Peyer's patch (tissue), 4 donors: ENCODE measurements at regions not wholly inside any gene's neighbourhood (a gene's known extent, or its start where the extent isn't known, plus 50 kb on each side); places are given as distances from the start of the nearest gene placed in this dataset.

Source experiments
- POLR2A ChIP-seq, 2 donors: fragments of 450-650 bp; IDR thresholded peaks; one replicate each; pipeline ENCODE4 v1.5.1; 2017; ENCODE audit warnings: antibody characterized with exemption in 2 of 2, mild to moderate bottlenecking in 2 of 2, moderate library complexity in 2 of 2
- TF ChIP-seq, protein P1 (sequence below), 6 experiments: fragments of 450-650 bp in 4 of 6; fragments of 200-600 bp in 2 of 6; sonication (generic) in 1 of 6; IDR thresholded peaks; one replicate each; pipeline ENCODE4 v1.5.1; 2017 to 2019; ENCODE audit warnings: antibody characterized with exemption in 6 of 6, mild to moderate bottlenecking in 3 of 6, moderate library complexity in 1 of 6

DNA sequence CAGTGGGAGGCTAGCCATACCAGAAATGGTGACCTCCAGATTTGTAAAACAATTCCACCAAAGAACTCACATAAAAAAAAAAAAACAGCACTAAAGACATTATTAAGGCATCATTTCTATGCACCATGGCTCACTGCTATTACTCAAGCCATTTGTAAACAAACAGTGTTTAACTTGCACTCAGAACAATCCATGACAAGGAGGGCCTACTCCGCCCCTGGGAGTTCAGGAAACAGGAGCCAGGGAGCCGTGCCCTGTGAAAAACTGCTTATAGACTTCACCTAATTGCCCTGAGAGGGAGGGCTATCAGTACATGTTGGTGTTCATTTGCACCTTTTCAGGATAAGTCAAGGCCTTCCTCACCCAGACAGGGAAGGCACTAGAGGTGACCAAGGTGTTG, 103.2 kb downstream of the ZNF429 start:
- TF ChIP-seq, protein P1, sequence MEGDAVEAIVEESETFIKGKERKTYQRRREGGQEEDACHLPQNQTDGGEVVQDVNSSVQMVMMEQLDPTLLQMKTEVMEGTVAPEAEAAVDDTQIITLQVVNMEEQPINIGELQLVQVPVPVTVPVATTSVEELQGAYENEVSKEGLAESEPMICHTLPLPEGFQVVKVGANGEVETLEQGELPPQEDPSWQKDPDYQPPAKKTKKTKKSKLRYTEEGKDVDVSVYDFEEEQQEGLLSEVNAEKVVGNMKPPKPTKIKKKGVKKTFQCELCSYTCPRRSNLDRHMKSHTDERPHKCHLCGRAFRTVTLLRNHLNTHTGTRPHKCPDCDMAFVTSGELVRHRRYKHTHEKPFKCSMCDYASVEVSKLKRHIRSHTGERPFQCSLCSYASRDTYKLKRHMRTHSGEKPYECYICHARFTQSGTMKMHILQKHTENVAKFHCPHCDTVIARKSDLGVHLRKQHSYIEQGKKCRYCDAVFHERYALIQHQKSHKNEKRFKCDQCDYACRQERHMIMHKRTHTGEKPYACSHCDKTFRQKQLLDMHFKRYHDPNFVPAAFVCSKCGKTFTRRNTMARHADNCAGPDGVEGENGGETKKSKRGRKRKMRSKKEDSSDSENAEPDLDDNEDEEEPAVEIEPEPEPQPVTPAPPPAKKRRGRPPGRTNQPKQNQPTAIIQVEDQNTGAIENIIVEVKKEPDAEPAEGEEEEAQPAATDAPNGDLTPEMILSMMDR (IDR thresholded peaks at IDR 0.05), result no peak
- no peak for TF ChIP-seq POLR2A (IDR thresholded peaks at IDR 0.05)
